ENCODE measurements at regions not wholly inside any gene's neighbourhood (a gene's known extent, or its start where the extent isn't known, plus 50 kb on each side); places are given as distances from the start of the nearest gene placed in this dataset.
A peak's percentile ranks its signal among the peaks of the same experiment; 100 is the strongest.

- no peaks in the 10 kb centered on the region for H3K4me1 ChIP-seq (ENCODE audit: control insufficient read depth, insufficient read depth, low read length)
- peak in 1 of 2 donors; percentile 18 for DNase-seq
- H3K27me3 ChIP-seq (ENCODE audit: control insufficient read depth, insufficient read depth, low read length), result no peaks in the 10 kb centered on the region
- no peak overlapping the region for H3K4me3 ChIP-seq (ENCODE audit: low read length)
- H3K27ac ChIP-seq (ENCODE audit: low read length), result no peak overlapping the region
- no peaks in the 10 kb centered on the region for H3K36me3 ChIP-seq (ENCODE audit: control insufficient read depth, insufficient read depth, low read length)
- WGBS (ENCODE audit: insufficient coverage, low lambda C conversion rate), result no CpG with 5 or more reads among the region's 1 CpG
- H3K9me3 ChIP-seq (ENCODE audit: control insufficient read depth, low read depth, low read length), result no peaks in the 10 kb centered on the region
Measured at GRCh38 chr6:103273048-103273447, 1586.7 kb downstream of the HACE1 start.

- no peaks in the 10 kb centered on the region for H3K4me1 ChIP-seq (ENCODE audit: control insufficient read depth, insufficient read depth, low read length)
- 40% methylated on average over 1 of the region's 2 CpGs for WGBS (ENCODE audit: insufficient coverage, low lambda C conversion rate)
- H3K4me3 ChIP-seq (ENCODE audit: low read length), result no peak overlapping the region
- H3K27me3 ChIP-seq (ENCODE audit: control insufficient read depth, insufficient read depth, low read length), result no peaks in the 10 kb centered on the region
- H3K9me3 ChIP-seq (ENCODE audit: control insufficient read depth, low read depth, low read length), result no peaks in the 10 kb centered on the region
- DNase-seq, result no peak
- no peak overlapping the region for H3K27ac ChIP-seq (ENCODE audit: low read length)
- no peaks in the 10 kb centered on the region for H3K36me3 ChIP-seq (ENCODE audit: control insufficient read depth, insufficient read depth, low read length)
Measured at GRCh38 chr6:103269581-103269980, 1590.1 kb downstream of the HACE1 start.

- Histone ChIP-seq H3K4me3 (ENCODE audit: low read length) (no peak overlapping the region), H3K9me3 (ENCODE audit: control insufficient read depth, low read depth, low read length) (no peaks in the 10 kb centered on the region), H3K36me3 (ENCODE audit: control insufficient read depth, insufficient read depth, low read length) (no peaks in the 10 kb centered on the region), H3K4me1 (ENCODE audit: control insufficient read depth, insufficient read depth, low read length) (no peaks in the 10 kb centered on the region), H3K27me3 (ENCODE audit: control insufficient read depth, insufficient read depth, low read length) (no peaks in the 10 kb centered on the region), H3K27ac (ENCODE audit: low read length) (no peak overlapping the region)
- 83% methylated on average over 1 of the region's 2 CpGs for WGBS (ENCODE audit: insufficient coverage, low lambda C conversion rate)
- DNase-seq, result no peak
Measured at GRCh38 chr6:103268335-103268734, 1591.4 kb downstream of the HACE1 start.

GRCh38 chr6:103264020-103264419 is 1595.7 kb downstream of the HACE1 start:
- DNase-seq, result no peak
- no peak overlapping the region for H3K4me3 ChIP-seq (ENCODE audit: low read length)
- H3K36me3 ChIP-seq (ENCODE audit: control insufficient read depth, insufficient read depth, low read length), result no peaks in the 10 kb centered on the region
- no peaks in the 10 kb centered on the region for H3K27me3 ChIP-seq (ENCODE audit: control insufficient read depth, insufficient read depth, low read length)
- H3K27ac ChIP-seq (ENCODE audit: low read length), result no peak overlapping the region
- no CpG with 5 or more reads among the region's 9 CpGs for WGBS (ENCODE audit: insufficient coverage, low lambda C conversion rate)
- no peaks in the 10 kb centered on the region for H3K4me1 ChIP-seq (ENCODE audit: control insufficient read depth, insufficient read depth, low read length)
- H3K9me3 ChIP-seq (ENCODE audit: control insufficient read depth, low read depth, low read length), result no peaks in the 10 kb centered on the region

- H3K4me1 ChIP-seq (ENCODE audit: control insufficient read depth, insufficient read depth, low read length), result no peaks in the 10 kb centered on the region
- H3K9me3 ChIP-seq (ENCODE audit: control insufficient read depth, low read depth, low read length), result no peaks in the 10 kb centered on the region
- WGBS (ENCODE audit: insufficient coverage, low lambda C conversion rate), result no CpG with 5 or more reads among the region's 2 CpGs
- H3K27ac ChIP-seq (ENCODE audit: low read length), result no peak overlapping the region
- no peaks in the 10 kb centered on the region for H3K27me3 ChIP-seq (ENCODE audit: control insufficient read depth, insufficient read depth, low read length)
- no peak for DNase-seq
- no peak overlapping the region for H3K4me3 ChIP-seq (ENCODE audit: low read length)
- H3K36me3 ChIP-seq (ENCODE audit: control insufficient read depth, insufficient read depth, low read length), result no peaks in the 10 kb centered on the region
Measured at GRCh38 chr6:103255132-103255531, 1604.6 kb downstream of the HACE1 start.

- Histone ChIP-seq H3K4me1 (ENCODE audit: control insufficient read depth, insufficient read depth, low read length) (no peaks in the 10 kb centered on the region), H3K27me3 (ENCODE audit: control insufficient read depth, insufficient read depth, low read length) (no peaks in the 10 kb centered on the region), H3K36me3 (ENCODE audit: control insufficient read depth, insufficient read depth, low read length) (no peaks in the 10 kb centered on the region), H3K4me3 (ENCODE audit: low read length) (no peak overlapping the region), H3K9me3 (ENCODE audit: control insufficient read depth, low read depth, low read length) (no peaks in the 10 kb centered on the region), H3K27ac (ENCODE audit: low read length) (no peak overlapping the region)
- peak in 1 of 2 donors; percentile 4 for DNase-seq
Measured at GRCh38 chr6:103236923-103237322, 1622.8 kb downstream of the HACE1 start.

- Histone ChIP-seq H3K4me3 (ENCODE audit: low read length) (no peak overlapping the region), H3K4me1 (ENCODE audit: control insufficient read depth, insufficient read depth, low read length) (no peaks in the 10 kb centered on the region), H3K9me3 (ENCODE audit: control insufficient read depth, low read depth, low read length) (no peaks in the 10 kb centered on the region), H3K27me3 (ENCODE audit: control insufficient read depth, insufficient read depth, low read length) (no peaks in the 10 kb centered on the region), H3K27ac (ENCODE audit: low read length) (no peak overlapping the region), H3K36me3 (ENCODE audit: control insufficient read depth, insufficient read depth, low read length) (no peaks in the 10 kb centered on the region)
- no peak for DNase-seq
Measured at GRCh38 chr6:103231181-103231580, 1628.5 kb downstream of the HACE1 start.

GRCh38 chr6:103215847-103216246 is 1643.9 kb downstream of the HACE1 start:
- Histone ChIP-seq H3K27ac (ENCODE audit: low read length) (no peak overlapping the region), H3K9me3 (ENCODE audit: control insufficient read depth, low read depth, low read length) (no peaks in the 10 kb centered on the region), H3K27me3 (ENCODE audit: control insufficient read depth, insufficient read depth, low read length) (no peaks in the 10 kb centered on the region), H3K4me1 (ENCODE audit: control insufficient read depth, insufficient read depth, low read length) (no peaks in the 10 kb centered on the region), H3K36me3 (ENCODE audit: control insufficient read depth, insufficient read depth, low read length) (no peaks in the 10 kb centered on the region), H3K4me3 (ENCODE audit: low read length) (no peak overlapping the region)
- no peak for DNase-seq

GRCh38 chr6:103210686-103211085 is 1649.0 kb downstream of the HACE1 start:
- no peak for DNase-seq
- no peak overlapping the region for H3K4me3 ChIP-seq (ENCODE audit: low read length)
- H3K27me3 ChIP-seq (ENCODE audit: control insufficient read depth, insufficient read depth, low read length), result no peaks in the 10 kb centered on the region
- no peak overlapping the region for H3K27ac ChIP-seq (ENCODE audit: low read length)
- H3K36me3 ChIP-seq (ENCODE audit: control insufficient read depth, insufficient read depth, low read length), result no peaks in the 10 kb centered on the region
- WGBS (ENCODE audit: insufficient coverage, low lambda C conversion rate), result 40% methylated on average over 2 of the region's 2 CpGs
- H3K4me1 ChIP-seq (ENCODE audit: control insufficient read depth, insufficient read depth, low read length), result no peaks in the 10 kb centered on the region
- H3K9me3 ChIP-seq (ENCODE audit: control insufficient read depth, low read depth, low read length), result no peaks in the 10 kb centered on the region

GRCh38 chr6:103198386-103198785 is 1661.3 kb downstream of the HACE1 start:
- Histone ChIP-seq H3K27me3 (ENCODE audit: control insufficient read depth, insufficient read depth, low read length) (no peaks in the 10 kb centered on the region), H3K4me3 (ENCODE audit: low read length) (no peak overlapping the region), H3K4me1 (ENCODE audit: control insufficient read depth, insufficient read depth, low read length) (no peaks in the 10 kb centered on the region), H3K9me3 (ENCODE audit: control insufficient read depth, low read depth, low read length) (no peaks in the 10 kb centered on the region), H3K27ac (ENCODE audit: low read length) (no peak overlapping the region), H3K36me3 (ENCODE audit: control insufficient read depth, insufficient read depth, low read length) (no peaks in the 10 kb centered on the region)
- no CpG with 5 or more reads among the region's 6 CpGs for WGBS (ENCODE audit: insufficient coverage, low lambda C conversion rate)
- no peak for DNase-seq

GRCh38 chr6:103193413-103193812 is 1666.3 kb downstream of the HACE1 start:
- H3K4me1 ChIP-seq (ENCODE audit: control insufficient read depth, insufficient read depth, low read length), result no peaks in the 10 kb centered on the region
- WGBS (ENCODE audit: insufficient coverage, low lambda C conversion rate), result no CpG with 5 or more reads among the region's 3 CpGs
- no peak overlapping the region for H3K4me3 ChIP-seq (ENCODE audit: low read length)
- no peaks in the 10 kb centered on the region for H3K27me3 ChIP-seq (ENCODE audit: control insufficient read depth, insufficient read depth, low read length)
- H3K36me3 ChIP-seq (ENCODE audit: control insufficient read depth, insufficient read depth, low read length), result no peaks in the 10 kb centered on the region
- no peaks in the 10 kb centered on the region for H3K9me3 ChIP-seq (ENCODE audit: control insufficient read depth, low read depth, low read length)
- H3K27ac ChIP-seq (ENCODE audit: low read length), result no peak overlapping the region
- no peak for DNase-seq

Data from large intestine (tissue), 3 donors.